ENCODE measurements at regions not wholly inside any gene's neighbourhood (a gene's known extent, or its start where the extent isn't known, plus 50 kb on each side); places are given as distances from the start of the nearest gene placed in this dataset.
"Not testable (repeated sequence)": the region's sequence is repeated elsewhere in the genome, so short reads cannot be mapped to it uniquely, and the experiment has no call there.

DNA sequence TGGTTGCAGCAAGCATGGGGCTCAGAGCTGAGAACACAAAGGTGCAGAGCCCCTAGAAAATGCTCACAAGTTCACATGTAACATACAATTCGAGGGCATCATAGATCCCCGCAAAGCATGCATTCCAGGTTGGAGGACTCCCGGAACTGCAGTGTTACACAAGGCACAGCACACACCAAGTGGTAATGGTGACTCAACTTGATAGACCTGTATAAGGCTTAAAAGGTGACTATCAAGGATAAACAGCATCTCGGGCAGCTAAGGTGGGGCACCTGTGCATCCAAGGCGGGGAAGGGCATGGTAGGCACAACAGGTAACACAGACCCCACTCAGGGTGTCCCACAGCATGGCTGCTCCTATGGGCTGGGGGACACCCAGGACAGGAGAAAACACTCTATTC, 167.3 kb downstream of the KLRB1 start:
- TF ChIP-seq, protein P1, sequence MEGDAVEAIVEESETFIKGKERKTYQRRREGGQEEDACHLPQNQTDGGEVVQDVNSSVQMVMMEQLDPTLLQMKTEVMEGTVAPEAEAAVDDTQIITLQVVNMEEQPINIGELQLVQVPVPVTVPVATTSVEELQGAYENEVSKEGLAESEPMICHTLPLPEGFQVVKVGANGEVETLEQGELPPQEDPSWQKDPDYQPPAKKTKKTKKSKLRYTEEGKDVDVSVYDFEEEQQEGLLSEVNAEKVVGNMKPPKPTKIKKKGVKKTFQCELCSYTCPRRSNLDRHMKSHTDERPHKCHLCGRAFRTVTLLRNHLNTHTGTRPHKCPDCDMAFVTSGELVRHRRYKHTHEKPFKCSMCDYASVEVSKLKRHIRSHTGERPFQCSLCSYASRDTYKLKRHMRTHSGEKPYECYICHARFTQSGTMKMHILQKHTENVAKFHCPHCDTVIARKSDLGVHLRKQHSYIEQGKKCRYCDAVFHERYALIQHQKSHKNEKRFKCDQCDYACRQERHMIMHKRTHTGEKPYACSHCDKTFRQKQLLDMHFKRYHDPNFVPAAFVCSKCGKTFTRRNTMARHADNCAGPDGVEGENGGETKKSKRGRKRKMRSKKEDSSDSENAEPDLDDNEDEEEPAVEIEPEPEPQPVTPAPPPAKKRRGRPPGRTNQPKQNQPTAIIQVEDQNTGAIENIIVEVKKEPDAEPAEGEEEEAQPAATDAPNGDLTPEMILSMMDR (IDR thresholded peaks at IDR 0.05) = not testable (repeated sequence)
- TF ChIP-seq FOXS1 (CRISPR knock-in tag; IDR thresholded peaks at IDR 0.05); HDAC2 (IDR thresholded peaks at IDR 0.05); EP300 (IDR thresholded peaks at IDR 0.05); CBX8 (IDR thresholded peaks at IDR 0.05); JUN (IDR thresholded peaks at IDR 0.05); MAFK (IDR thresholded peaks at IDR 0.05; ENCODE audit: partially characterized antibody); POLR2A (IDR thresholded peaks at IDR 0.05; ENCODE audit: low read length); POLR2AphosphoS2 (conservative IDR thresholded peaks at IDR 0.05; ENCODE audit: low read length): not testable (repeated sequence)
- TF ChIP-seq, protein P2, sequence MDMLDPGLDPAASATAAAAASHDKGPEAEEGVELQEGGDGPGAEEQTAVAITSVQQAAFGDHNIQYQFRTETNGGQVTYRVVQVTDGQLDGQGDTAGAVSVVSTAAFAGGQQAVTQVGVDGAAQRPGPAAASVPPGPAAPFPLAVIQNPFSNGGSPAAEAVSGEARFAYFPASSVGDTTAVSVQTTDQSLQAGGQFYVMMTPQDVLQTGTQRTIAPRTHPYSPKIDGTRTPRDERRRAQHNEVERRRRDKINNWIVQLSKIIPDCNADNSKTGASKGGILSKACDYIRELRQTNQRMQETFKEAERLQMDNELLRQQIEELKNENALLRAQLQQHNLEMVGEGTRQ (IDR thresholded peaks at IDR 0.05) = not testable (repeated sequence)

All from A549 (cell line).